ENCODE measurements at regions not wholly inside any gene's neighbourhood (a gene's known extent, or its start where the extent isn't known, plus 50 kb on each side); places are given as distances from the start of the nearest gene placed in this dataset.

GRCh38 chr4:137601934-137602333 is 69.6 kb upstream of the PCDH18 start:
- TF ChIP-seq CTCF (conservative IDR thresholded peaks at IDR 0.05; ENCODE audit: low read length) (no peak), EZH2phosphoT487 (IDR thresholded peaks at IDR 0.05; ENCODE audit: borderline replicate concordance, low read depth, low read length) (no peak)
